ENCODE measurements at regions not wholly inside any gene's neighbourhood (a gene's known extent, or its start where the extent isn't known, plus 50 kb on each side); places are given as distances from the start of the nearest gene placed in this dataset.

DNA sequence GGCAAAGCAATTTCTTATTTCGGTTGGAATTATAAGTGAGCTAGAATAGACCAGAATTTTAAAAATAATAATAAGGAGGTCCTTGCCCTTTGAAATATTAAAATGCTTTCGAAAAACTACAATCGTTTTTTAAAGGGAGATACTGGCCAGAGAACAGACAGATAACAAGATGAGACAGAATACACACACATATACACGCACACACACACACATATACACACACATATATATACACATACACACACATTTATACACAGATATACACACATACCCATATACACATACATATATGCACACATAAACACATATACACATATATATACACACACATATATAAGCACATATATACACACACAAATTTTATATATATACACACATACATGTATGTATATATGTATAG, 175.3 kb upstream of the MIR17HG start:
- DNase-seq (ENCODE audit: low read depth), result no peak

DNA sequence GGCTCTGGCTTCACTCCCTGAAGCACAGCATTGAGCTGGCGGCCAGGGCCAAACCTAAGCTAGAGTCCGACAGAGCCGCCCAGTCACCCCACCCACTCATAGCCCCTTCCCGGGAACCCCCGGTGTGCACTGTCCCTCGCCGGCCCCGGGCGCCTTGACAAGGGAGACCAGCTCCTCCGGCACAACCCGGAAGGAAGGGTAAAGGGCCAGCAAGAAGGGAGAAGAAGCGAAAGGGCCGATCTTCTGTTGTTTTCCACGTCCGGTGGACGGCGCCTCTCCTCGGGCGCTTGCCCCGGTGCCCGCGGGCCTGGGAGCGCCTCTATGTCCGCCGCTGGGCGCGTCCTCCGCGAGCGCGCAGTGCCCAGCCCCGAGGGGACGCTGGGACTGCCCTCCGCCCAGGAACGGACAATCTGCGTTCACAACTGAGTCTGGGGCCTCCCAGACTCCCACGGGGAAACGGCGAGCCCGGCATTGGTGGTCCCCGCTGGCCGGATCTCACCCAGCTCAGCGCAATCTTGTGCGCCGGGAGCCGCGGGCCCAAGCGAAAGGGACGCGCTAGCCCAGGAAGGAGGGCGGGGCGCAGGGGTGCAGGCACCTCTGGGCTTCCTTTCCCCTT, 172.5 kb upstream of the MIR17HG start:
- DNase-seq (ENCODE audit: low read depth), result no peak

DNA sequence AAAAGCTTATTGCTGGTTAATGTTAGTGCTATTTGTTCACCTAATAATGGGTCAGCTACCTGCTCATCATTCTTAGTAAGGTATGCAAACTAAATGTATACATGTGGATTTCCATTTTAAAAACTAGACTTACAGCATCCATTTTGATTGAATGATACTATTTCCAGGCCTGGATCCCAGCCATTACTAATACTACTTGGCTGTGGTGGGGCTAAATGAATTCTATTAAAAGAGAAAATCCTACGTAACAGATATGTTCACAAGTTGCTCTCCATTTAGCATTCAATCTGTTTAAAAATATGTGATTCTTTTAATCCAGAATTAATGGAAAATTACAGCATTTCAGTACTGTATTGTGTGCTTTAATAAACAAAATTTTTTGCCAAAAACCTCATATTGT, 169.4 kb upstream of the MIR17HG start:
- DNase-seq (ENCODE audit: low read depth), result no peak

DNA sequence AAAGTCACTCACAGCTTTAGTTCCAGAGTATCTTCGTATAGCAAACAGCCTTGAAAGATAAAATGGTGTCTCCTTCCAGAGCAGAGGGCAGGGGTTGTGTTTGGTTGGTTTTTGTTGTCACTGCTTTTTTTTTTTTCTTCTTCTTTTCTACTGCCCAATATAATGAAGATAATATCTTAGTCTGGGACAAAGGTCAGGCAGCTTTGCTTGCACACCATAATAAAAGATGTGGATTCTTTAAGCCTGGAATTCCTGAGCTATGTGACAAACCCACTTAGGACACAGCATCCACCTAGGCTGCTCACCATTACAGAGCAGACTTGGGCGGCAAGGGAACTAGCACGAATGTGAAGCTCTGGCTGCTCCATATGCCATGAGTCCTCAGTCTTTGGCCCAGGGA, 165.6 kb upstream of the MIR17HG start:
- no peak for DNase-seq (ENCODE audit: low read depth)

DNA sequence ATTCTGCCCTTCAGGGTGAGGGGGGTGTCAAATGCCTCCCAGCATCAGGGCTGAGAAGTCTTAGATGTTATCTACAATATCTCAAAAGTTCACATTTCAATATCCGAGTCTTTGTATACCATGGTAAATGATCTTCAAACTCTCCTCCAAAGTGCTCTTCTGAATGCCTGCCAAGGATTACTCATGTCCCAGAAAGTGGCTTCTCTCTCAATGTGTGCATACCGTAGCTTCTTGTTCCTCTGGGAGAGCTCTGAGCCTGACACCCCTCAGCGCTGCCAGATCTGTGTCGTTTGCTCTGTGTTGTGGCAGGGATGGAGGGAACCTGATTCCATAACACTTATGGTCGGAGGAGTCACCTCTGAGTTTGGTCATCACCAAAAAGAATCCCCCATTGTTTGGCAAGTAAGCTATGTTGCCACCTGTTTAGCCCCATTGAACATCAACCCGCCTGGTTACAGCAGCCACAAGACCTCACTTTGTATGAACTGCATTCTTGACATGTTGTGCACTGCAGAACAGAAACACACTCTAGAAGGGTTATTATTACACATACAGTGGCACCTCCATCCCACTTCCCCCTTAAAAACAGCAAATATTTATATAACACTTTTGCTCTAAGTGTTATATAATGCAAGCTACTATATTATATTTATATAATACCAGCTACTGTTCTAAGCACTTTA, 163.1 kb upstream of the MIR17HG start:
- no peak for DNase-seq (ENCODE audit: low read depth)

DNA sequence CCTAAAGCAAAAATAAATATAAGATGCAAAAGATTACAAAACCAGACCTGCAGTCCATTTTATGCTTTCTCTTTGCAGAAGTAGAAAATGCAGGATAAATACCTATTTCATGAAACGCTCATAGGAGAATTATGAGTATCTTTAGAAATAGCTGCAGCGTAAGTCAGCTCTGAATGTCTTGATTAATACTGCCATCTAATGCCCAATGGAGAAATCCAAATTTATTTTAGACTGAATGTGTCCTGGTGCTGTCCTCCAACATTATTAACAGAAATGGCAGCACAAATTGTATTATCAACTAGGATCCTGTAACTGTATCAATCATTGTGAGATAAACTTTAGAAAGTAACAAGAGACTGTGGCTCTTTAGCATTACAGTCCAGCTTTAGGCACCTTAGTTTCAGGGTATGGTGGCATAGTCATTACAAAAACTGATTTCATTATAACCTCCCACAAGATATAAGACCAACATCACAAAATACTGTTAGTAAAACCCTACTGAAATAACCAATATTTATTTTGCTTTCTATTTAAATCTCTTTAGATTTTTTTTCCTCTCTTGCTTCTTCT, 162.1 kb upstream of the MIR17HG start:
- DNase-seq (ENCODE audit: low read depth), result no peak

DNA sequence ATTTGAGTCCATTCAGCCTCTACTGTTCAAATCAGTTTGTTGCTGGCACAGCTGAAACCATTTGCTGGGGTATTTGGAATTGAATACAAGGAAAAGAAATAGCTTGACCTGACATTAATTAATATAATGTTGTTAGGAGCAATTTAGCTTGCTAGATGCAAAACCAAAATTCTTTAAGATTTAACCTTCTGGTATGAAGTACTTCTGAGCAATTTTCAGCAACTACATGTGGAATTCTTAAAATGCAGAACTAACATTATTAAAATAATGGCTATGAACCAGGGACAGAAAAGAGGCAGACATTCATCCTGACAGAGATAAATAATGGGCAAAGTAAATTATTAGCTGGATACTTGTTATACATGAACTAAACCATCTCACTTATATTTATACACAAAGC, 160.0 kb upstream of the MIR17HG start:
- no peak for DNase-seq (ENCODE audit: low read depth)

DNA sequence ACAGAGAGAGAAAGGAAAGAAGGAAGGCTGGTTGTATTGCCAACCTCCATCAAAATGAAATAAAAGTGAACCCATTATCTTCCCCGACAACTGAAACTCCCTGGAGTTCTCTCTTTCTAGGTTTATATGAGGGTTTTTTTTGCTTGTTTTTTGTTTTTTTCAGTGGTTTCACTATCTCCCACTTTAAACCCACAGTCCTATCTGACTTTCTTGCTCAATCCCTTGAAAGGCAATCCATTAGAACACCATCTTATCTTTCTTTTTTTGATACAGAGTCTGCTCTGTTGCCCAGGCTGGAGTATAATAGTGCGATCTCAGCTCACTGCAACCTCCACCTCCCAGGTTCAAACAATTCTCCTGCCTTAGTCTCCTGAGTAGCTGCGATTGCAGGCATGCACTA, 158.0 kb upstream of the MIR17HG start:
- no peak for DNase-seq (ENCODE audit: low read depth)

DNA sequence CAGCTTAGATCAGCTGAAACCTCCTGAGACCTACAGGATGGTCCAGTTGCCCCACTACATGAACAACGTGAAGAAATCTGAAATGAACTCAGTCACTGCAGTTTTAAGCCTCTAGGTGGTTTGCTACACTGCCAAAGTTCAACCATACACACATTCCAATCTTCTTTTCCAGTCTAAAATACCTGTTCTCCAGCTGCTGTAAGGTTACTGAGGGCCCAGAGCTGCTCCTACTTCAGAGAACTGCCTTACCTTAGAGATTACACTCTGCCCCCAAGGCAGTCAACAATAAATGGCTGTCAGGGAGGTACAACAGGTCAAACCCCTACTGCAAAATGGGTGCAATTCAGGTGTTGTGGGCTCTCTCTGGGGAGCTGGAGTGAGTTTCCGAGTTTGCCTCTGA, 154.1 kb upstream of the MIR17HG start:
- DNase-seq (ENCODE audit: low read depth), result no peak

DNA sequence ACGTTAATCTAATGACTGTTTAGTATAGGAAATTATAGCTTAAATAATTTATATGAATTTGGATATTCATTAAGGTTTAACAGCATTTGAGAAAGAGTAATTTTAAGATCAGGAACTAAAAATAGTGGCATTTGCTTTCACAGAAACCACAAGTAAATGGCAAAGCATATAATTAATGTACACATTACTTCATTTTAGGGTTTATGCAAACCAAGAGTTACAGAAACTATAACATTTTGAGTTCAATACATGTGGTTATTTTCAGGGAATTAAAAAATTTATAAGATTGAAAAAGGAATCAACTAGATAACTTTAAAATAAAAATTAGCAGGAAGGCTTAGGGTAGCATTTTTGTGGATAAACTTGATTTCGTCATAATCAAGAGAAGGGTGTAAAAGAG, 151.7 kb upstream of the MIR17HG start:
- no peak for DNase-seq (ENCODE audit: low read depth)

DNA sequence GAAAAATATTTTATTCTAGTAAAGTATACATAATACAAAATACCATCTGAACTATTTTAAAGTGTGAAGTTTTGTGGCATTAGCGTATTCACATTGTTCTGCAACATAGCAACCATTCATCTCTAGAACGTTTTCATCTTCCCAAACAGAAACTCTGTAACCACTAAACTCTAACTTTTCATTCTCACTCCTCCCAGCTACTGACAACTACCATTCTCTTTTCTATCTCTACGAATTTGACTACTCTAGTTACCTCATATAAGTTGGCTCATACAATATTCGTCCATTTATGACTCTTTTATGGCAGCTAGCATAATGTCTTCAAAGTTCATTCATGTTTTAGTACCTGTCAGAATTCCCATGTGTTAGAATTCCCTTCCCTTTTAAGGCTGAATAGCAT, 150.5 kb upstream of the MIR17HG start:
- DNase-seq (ENCODE audit: low read depth), result no peak

DNA sequence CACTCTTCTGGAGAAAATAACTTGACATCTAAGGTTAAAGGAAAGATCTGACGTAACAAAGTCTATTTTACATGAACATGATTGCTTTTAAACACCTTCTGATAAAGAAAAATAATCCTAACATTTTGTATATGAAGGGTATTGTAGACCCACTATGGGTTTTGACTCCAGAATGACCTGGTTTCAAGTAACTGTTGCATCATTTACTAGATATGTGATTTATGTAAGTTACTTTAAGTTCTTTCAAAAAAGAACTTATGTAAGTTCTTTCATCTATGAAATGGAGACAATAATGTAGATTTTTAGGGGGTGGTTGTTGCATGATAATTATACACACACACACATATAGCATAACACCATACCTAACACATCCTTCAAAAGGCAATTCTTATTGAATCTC, 147.6 kb upstream of the MIR17HG start:
- no peak for DNase-seq (ENCODE audit: low read depth)

DNA sequence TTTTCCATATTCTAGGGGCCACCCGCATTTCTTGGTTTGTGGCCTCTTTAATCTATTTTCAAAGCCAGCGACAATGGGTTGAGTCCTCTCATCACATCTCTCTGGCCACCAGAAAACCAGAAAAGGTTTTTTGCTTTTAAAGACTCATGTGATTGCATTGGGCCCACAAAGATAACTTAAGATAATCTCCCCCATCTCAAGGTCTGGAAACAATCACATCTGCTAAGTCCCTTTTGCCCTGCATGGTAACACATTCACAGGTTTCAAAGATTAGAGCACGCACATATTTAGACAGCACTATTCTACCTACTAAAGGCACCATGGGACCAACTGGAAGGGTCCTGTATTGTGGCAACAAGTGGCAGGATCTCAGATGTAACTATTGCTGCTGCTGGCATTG, 147.0 kb upstream of the MIR17HG start:
- DNase-seq (ENCODE audit: low read depth), result no peak

DNA sequence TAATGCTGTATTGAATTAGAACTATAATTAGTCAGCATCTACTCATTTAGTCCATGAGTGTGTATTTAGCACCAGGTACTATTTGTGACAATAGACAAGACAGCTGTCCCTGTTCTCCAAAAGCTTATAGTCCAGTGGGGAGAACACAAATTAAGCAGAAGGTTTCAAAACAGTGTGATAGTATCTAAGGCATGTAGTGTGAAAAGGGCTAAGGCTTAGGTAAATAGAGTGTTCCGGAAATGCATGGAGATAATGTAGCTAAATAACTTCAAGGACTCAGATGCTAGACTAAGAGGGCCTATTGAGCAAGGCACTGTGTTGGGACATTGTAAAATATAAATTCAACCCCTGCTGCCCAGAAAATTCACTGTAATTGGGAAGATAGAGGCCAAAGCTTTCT, 144.1 kb upstream of the MIR17HG start:
- DNase-seq (ENCODE audit: low read depth), result no peak

DNA sequence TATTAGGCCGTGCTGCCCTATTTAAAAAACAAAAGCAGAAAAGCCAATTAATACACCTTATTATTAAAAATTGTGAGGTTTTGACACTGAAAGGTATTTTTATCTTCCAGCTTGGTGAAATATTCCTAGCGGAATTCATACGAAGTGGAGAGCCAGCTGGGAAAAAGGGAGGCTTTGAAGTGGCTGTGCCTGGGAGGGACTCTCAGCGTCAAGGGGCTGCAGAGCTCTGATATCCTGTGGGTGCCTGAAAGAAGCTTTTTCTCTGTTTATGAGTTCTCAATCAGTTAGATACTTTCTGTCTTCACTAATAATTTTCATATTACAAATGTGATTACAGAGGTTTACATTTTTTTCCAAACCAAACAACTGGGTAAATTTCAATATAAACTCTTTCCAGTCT, 140.2 kb upstream of the MIR17HG start:
- no peak for DNase-seq (ENCODE audit: low read depth)

DNA sequence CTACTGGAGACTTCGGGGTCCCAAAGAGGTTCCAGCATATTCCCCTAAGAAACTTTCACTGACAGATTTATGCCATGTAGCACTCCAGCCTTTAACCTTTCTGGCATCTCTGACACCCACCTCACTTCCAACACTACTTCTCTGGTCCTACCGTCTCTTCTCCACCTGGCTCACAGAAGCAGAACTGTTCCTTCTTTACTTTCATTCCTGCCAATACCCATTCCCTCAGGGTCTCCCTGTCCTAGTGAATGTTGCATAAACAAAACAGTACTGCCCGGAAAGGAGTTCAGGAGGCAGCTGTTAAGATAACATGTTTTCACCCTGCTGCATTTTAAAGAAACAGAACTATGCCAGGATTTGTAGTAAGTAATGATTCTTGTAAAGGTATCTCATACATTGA, 136.0 kb upstream of the MIR17HG start:
- DNase-seq (ENCODE audit: low read depth), result no peak

DNA sequence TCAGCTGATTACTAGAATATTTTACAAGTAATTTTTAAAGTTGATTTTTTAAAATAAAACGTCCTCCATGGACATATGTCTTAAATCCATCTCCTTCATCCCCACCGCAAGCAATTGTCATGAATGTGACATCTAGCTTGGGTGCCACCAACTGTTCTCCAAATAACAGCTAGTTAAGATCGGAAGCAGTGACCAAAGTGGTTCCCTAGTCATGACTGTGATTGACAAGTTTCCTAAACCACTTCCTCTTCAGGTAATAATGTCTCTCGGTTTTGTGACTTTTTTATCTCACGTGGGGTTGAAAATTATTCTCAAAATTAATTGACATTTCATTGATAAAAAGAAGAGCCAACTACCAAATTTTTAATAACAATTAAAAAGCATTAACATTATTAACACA, 135.3 kb upstream of the MIR17HG start:
- DNase-seq (ENCODE audit: low read depth), result no peak

DNA sequence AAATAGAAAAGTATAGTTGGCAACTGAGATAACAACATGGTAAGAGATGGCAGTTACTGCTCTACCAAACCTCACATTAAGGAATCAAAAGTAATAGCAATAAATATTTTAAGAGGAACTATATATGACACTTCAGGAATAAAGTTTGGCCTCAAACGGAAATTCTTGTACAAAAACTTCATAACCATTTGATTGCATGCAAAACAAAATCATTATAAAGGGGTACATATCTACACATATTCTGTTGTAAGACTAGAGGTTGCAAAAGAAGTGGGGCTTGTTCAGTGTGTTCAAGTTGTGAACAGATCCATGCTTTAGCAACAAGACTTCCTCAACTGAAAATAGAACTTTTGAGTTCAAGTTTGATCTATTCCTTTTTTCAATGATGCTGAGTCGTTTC, 133.5 kb upstream of the MIR17HG start:
- DNase-seq (ENCODE audit: low read depth), result no peak

DNA sequence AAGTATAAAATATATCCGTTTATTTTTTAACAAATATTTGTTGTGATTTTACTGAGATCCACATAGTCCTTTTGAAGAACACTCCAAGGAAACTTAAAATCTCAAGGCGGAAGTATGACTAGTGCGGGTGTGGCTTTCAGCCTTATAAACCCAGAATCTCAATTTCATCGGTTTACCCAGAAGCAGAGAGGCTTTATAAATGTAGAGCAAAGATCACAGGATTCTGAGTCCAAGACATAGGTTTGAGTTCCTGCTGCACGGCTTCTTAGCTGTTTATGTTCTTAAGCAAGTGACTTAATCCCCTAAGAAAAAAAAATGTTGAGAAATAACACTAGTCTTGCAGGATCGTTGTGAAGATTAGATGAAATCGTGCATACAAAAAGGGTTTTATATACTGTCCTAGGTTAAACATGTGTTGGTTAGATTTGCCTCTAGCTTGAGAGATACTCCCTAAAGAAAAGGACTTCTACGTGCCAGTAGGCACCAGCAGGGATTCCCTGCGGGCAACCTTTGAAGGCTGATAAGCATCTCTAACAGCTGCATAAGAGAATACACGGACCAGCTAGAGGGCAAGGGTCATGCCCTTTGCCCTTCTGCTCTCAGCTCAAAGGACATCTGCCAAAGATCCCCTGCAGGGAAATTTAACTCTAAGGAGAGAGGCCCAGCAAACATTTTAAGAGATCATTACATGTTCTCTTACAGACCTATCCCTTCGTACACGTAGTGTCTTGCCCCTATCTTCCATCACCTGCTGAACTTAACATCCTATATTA, 130.4 kb upstream of the MIR17HG start:
- no peak for DNase-seq (ENCODE audit: low read depth)

DNA sequence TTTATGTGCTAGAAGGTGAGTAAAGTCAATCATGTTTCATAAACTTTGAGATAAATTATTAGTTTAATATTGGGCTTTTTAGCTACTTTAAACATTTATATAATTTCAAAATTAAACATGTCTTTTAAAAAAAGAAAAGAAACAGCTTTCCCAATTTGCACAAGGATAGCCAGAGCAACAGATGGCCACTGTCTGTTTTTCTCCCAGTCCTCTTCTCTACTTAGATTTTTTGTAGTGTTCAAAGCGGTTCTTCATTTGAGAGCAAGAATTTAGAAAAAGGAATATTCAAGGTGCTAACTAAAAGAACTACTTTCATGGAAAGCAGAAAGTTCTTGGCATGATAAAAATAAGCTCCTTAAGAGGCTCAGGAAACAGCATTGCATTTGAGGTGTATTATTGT, 128.3 kb upstream of the MIR17HG start:
- DNase-seq (ENCODE audit: low read depth), result no peak

DNA sequence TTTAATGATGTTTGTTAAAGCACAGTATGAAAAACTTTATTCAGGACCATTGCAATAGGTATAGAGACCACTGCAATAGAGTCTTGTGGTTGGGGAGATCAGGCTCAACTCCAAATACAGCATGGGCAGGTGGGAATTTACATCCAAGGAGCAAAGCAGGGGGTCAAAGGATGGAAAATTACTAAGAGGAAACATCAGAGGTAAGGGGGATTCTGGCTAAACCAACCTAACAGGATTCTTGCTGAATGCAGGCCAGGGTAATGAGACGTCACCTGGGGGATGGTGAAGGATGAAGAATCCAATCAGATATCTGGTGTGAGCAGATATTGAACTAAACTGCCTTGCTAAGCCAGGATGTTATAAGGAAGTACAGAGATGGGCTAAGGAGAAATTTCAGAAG, 126.6 kb upstream of the MIR17HG start:
- no peak for DNase-seq (ENCODE audit: low read depth)

DNA sequence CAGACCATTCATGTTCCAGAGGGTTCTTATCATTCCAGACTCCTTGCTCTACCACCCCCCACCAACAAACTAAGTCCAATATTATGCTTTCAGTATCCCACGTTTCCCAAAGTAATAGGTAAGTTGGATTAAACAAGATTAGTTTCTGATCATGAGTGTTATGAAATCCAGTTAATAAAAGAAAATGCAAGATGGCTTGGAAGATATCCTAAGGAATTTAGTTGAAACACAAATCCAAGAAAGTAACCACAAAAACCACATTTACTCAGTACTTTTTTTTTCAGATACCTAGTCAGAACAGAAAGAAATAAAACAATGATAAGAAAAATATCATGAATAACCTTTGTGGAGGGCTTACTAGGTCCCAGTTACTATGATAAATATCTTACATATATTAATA, 119.4 kb upstream of the MIR17HG start:
- DNase-seq (ENCODE audit: low read depth), result no peak

DNA sequence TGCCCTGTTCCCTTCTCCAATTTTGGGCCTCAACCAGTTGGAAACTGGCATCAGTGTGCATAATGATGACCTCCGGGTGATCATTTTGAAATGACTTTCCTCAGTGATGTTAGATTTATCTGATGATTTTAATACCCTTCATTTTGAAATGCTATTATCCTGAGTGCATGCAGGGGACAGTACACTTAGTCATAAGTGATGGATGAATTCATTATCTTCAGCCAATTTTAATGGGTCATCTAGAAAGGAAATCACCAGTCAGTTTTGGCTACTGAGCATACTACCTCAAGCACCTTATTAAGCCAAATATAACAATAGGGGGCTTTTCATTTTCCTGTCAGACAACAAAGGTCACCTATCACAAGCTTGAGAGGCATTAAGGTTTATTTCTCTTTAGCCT, 118.5 kb upstream of the MIR17HG start:
- DNase-seq (ENCODE audit: low read depth), result no peak

Measured in activated T-cell treated with anti-CD3 and anti-CD28 coated beads for 48 hours (primary cell).